HEK293 (cell line): ENCODE measurements at regions not wholly inside any gene's neighbourhood (a gene's known extent, or its start where the extent isn't known, plus 50 kb on each side); places are given as distances from the start of the nearest gene placed in this dataset.

Source experiments
- HOXD13 ChIP-seq: sonication (generic); formaldehyde crosslinking; IDR thresholded peaks from 2 replicates; pipeline ENCODE4 v1.8.0; 2022; ENCODE audit warnings: missing genetic modification reagents, borderline replicate concordance
- ZNF133 ChIP-seq: fragments of 450-650 bp; formaldehyde crosslinking; IDR thresholded peaks from 2 replicates; pipeline ENCODE4 v1.5.1; 2016; ENCODE audit warnings: missing biosample characterization, missing genetic modification characterization
- ZNF548 ChIP-seq: fragments of 450-650 bp; formaldehyde crosslinking; IDR thresholded peaks from 2 replicates; pipeline ENCODE4 v1.5.1; 2016; ENCODE audit warnings: missing biosample characterization, missing genetic modification characterization
- TF ChIP-seq, protein P1 (sequence below): fragments of 450-650 bp; formaldehyde crosslinking; IDR thresholded peaks from 2 replicates; pipeline ENCODE4 v1.5.1; 2016; ENCODE audit warnings: missing biosample characterization, missing genetic modification characterization

DNA sequence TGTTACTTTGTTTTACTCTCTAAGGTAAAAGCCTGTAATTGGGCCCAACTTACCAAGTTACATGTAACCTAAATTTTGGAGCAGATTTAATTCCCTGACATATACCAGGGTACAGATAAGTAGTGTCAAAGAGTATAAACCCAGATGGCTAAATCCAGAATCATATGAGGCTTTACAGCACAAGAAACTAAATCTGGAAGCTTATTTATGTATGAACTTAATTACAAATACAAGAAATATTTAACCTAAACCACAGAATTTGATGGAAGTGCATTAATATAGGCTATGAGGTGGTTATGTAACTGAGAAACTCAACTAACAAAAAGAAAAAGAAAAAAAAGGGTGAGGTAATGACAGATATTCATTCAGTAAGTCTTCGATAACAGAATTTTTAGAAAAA is 930.2 kb upstream of the ALCAM start:
- TF ChIP-seq ZNF548 = no peak
- TF ChIP-seq, protein P1, sequence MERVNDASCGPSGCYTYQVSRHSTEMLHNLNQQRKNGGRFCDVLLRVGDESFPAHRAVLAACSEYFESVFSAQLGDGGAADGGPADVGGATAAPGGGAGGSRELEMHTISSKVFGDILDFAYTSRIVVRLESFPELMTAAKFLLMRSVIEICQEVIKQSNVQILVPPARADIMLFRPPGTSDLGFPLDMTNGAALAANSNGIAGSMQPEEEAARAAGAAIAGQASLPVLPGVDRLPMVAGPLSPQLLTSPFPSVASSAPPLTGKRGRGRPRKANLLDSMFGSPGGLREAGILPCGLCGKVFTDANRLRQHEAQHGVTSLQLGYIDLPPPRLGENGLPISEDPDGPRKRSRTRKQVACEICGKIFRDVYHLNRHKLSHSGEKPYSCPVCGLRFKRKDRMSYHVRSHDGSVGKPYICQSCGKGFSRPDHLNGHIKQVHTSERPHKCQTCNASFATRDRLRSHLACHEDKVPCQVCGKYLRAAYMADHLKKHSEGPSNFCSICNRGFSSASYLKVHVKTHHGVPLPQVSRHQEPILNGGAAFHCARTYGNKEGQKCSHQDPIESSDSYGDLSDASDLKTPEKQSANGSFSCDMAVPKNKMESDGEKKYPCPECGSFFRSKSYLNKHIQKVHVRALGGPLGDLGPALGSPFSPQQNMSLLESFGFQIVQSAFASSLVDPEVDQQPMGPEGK (tag by site-specific recombination) = no peak
- TF ChIP-seq ZNF133 (tag by site-specific recombination) = no peak
- no peak for TF ChIP-seq HOXD13 (CRISPR knock-in tag)
